ENCODE measurements at regions not wholly inside any gene's neighbourhood (a gene's known extent, or its start where the extent isn't known, plus 50 kb on each side); places are given as distances from the start of the nearest gene placed in this dataset.
A peak's percentile ranks its signal among the peaks of the same experiment; 100 is the strongest.

DNA sequence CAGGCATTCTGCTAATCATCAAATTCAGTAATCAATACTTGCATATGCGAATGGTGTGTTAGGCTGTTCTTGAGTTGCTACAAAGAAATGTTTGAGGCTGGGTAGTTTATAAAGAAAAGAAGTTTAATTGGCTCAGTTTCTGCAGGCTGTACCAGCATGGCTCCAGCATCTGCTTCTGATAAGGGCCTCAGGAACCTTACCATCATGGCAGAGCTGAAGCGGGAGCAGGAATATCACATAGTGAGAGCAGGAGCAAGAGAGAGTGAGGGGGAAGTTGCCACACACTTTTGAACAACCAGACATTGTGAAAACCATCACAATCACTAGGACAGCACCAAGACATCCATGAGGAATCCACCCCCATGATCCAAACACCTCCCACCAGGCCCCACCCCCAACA, 344.7 kb upstream of the FAM241A start:
- H3K4me1 Mint-ChIP-seq (ENCODE audit: unreplicated experiment), result peaks cover 4% of the 10 kb centered on the region
- DNase-seq (ENCODE audit: extremely low spot score, unreplicated experiment), result no peak
- H3K36me3 Mint-ChIP-seq, result no peaks in the 10 kb centered on the region
- H3K9me3 Mint-ChIP-seq, result no peaks in the 10 kb centered on the region
- no peak overlapping the region for H3K27ac Mint-ChIP-seq
- TF ChIP-seq, protein P1, sequence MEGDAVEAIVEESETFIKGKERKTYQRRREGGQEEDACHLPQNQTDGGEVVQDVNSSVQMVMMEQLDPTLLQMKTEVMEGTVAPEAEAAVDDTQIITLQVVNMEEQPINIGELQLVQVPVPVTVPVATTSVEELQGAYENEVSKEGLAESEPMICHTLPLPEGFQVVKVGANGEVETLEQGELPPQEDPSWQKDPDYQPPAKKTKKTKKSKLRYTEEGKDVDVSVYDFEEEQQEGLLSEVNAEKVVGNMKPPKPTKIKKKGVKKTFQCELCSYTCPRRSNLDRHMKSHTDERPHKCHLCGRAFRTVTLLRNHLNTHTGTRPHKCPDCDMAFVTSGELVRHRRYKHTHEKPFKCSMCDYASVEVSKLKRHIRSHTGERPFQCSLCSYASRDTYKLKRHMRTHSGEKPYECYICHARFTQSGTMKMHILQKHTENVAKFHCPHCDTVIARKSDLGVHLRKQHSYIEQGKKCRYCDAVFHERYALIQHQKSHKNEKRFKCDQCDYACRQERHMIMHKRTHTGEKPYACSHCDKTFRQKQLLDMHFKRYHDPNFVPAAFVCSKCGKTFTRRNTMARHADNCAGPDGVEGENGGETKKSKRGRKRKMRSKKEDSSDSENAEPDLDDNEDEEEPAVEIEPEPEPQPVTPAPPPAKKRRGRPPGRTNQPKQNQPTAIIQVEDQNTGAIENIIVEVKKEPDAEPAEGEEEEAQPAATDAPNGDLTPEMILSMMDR (conservative IDR thresholded peaks at IDR 0.05), result no peak
- H3K4me3 Mint-ChIP-seq, result no peak overlapping the region
- peaks cover 9% of the 10 kb centered on the region for H3K27me3 Mint-ChIP-seq

DNA sequence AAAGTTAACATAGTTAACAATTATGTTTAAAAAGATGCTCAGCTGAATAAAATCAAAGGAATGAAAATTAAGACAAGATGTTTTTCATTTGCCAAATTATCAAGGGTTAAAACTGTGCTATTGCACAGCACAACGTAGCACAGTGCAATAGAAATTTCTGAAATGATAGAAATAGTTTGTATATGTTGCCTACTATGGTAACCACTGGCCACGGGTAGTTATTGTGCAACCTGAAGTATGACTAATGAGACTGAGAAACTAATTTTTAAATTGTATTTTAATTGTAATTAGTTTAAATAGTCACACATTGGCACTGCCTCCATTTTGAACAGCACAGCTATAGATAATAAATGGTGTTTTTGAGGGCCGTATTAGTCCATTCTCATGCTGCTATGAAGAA, 343.1 kb upstream of the FAM241A start:
- H3K27me3 Mint-ChIP-seq, result peaks cover 12% of the 10 kb centered on the region
- H3K36me3 Mint-ChIP-seq, result no peaks in the 10 kb centered on the region
- H3K4me1 Mint-ChIP-seq (ENCODE audit: unreplicated experiment), result peaks cover 4% of the 10 kb centered on the region
- TF ChIP-seq, protein P1 (conservative IDR thresholded peaks at IDR 0.05), result no peak
- no peak overlapping the region for H3K4me3 Mint-ChIP-seq
- H3K27ac Mint-ChIP-seq, result no peak overlapping the region
- DNase-seq (ENCODE audit: extremely low spot score, unreplicated experiment), result no peak
- no peaks in the 10 kb centered on the region for H3K9me3 Mint-ChIP-seq

DNA sequence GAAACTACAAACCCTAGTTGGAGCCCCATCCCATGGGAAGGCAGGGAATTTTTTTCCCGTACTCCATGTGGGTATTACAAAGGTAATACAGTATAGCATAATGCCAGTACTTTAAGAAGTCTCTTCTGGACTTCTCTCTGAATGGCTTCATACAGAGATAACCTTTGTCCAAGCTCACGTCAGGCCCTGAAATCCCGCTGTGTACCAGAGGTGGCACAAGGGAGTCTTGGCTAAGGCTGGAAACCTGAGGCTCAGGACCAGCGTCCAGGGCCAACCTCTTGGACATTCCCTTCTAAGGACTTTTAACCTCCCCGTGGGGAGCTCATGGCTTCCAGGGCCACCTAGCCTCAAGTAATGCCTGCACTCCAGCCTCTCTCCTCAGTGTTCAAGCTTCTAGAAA, 338.9 kb upstream of the FAM241A start:
- no peak for DNase-seq (ENCODE audit: extremely low spot score, unreplicated experiment)
- Mint-ChIP-seq H3K4me1 (ENCODE audit: unreplicated experiment) (no peaks in the 10 kb centered on the region), H3K27me3 (peaks cover 28% of the 10 kb centered on the region)

DNA sequence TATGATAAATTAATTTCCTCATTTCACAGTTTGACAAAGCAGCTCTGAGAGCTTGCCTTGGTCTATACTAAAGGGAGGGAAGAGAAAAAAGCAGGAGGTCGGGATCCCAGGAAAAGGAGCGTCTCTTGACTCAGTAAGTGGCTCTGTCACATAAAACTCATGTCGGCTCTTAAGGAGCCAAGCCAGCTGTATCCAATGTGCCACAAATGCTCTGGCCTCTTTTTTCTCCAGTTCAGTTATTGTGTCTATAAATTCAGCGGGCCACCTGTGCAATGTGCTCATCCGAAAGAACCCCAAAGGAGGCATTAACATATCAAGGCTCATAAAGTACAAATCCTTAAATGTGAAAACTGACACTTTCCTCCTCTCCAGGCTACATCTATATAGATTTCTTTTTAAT, 337.7 kb upstream of the FAM241A start:
- Mint-ChIP-seq H3K36me3 (no peaks in the 10 kb centered on the region), H3K27me3 (peaks cover 28% of the 10 kb centered on the region), H3K4me3 (no peak overlapping the region), H3K4me1 (ENCODE audit: unreplicated experiment) (no peaks in the 10 kb centered on the region), H3K27ac (no peak overlapping the region), H3K9me3 (no peaks in the 10 kb centered on the region)
- DNase-seq (ENCODE audit: extremely low spot score, unreplicated experiment), result no peak
- TF ChIP-seq, protein P1 (conservative IDR thresholded peaks at IDR 0.05), result no peak

More for the DNA sequence above, 338.9 kb upstream of the FAM241A start:
- Mint-ChIP-seq H3K36me3 (no peaks in the 10 kb centered on the region), H3K9me3 (no peaks in the 10 kb centered on the region), H3K27ac (no peak overlapping the region), H3K4me3 (no peak overlapping the region)
- TF ChIP-seq, protein P1 (conservative IDR thresholded peaks at IDR 0.05), result peak; percentile 54

DNA sequence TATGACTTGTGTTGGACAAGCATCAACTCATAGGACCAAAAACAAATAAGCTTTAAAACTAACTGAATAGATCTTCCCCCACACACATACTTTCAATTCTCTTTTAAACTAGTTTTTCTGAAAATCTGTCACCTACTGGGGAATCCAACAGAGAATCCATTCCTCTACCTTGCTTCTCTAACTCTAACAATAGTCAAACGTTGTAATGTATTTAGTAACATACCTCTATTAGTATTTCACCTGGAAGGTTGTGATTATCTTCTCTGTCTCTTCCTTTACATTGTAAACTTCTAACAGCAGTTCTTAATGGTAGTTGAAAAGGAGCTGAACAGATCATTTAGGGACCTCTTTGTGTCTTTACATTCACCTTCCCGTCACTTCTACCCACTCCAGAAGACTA, 337.1 kb upstream of the FAM241A start:
- no peak for DNase-seq (ENCODE audit: extremely low spot score, unreplicated experiment)
- H3K4me3 Mint-ChIP-seq, result no peak overlapping the region
- no peak overlapping the region for H3K27ac Mint-ChIP-seq
- peaks cover 28% of the 10 kb centered on the region for H3K27me3 Mint-ChIP-seq
- H3K36me3 Mint-ChIP-seq, result no peaks in the 10 kb centered on the region
- H3K9me3 Mint-ChIP-seq, result no peaks in the 10 kb centered on the region
- TF ChIP-seq, protein P1 (conservative IDR thresholded peaks at IDR 0.05), result no peak
- H3K4me1 Mint-ChIP-seq (ENCODE audit: unreplicated experiment), result no peaks in the 10 kb centered on the region

DNA sequence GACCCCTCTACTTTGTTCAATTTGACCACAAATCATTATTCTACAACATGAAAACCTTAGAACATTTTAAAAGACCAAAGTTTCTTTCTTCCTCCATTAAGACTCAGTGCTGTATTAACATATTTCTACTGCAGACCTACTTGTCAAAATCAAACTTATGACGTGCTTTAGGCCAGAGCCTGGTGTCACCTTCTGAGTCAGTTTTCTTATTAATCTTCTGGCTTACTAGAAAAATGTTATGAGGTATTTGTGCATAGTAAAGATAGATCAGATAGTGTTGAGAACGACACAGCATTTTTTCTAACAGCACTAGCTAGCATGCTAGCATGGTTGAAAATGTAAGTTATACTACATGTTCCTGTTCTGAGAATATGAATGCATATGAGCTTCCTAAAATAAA, 333.6 kb upstream of the FAM241A start:
- DNase-seq (ENCODE audit: extremely low spot score, unreplicated experiment), result no peak
- H3K27me3 Mint-ChIP-seq, result peaks cover 27% of the 10 kb centered on the region
- H3K4me1 Mint-ChIP-seq (ENCODE audit: unreplicated experiment), result no peaks in the 10 kb centered on the region
- no peak overlapping the region for H3K4me3 Mint-ChIP-seq
- H3K36me3 Mint-ChIP-seq, result no peaks in the 10 kb centered on the region
- H3K27ac Mint-ChIP-seq, result no peak overlapping the region
- H3K9me3 Mint-ChIP-seq, result no peaks in the 10 kb centered on the region
- TF ChIP-seq, protein P1 (conservative IDR thresholded peaks at IDR 0.05), result no peak

Measured in type B pancreatic cell (in vitro differentiated cells).